ENCODE measurements at regions not wholly inside any gene's neighbourhood (a gene's known extent, or its start where the extent isn't known, plus 50 kb on each side); places are given as distances from the start of the nearest gene placed in this dataset.
A peak's percentile ranks its signal among the peaks of the same experiment; 100 is the strongest.

- H3K27me3 ChIP-seq: no peaks in the 10 kb centered on the region
- intact Hi-C loops (cut with DNase I; ENCODE audit: low total_unique reads): loop anchor here (10.0 kb wide), 1 partner anchor 452 kb away; no protein-coding TSS in a partner anchor
- no peak overlapping the region for H3K4me3 ChIP-seq
- DNase-seq: no peak
- H3K4me1 ChIP-seq: peaks cover 0 to 13% (median 3%) of the 10 kb centered on the region in 4 donors
- H3K27ac ChIP-seq: no peak overlapping the region
- TF ChIP-seq CTCF (IDR thresholded peaks at IDR 0.05): no peak
- H3K36me3 ChIP-seq: peaks cover 0 to 8% (median 5%) of the 10 kb centered on the region in 3 donors
- no peaks in the 10 kb centered on the region for H3K9me3 ChIP-seq
Measured at GRCh38 chr13:73842626-73843025, 291.6 kb downstream of the KLF12 start.

DNA sequence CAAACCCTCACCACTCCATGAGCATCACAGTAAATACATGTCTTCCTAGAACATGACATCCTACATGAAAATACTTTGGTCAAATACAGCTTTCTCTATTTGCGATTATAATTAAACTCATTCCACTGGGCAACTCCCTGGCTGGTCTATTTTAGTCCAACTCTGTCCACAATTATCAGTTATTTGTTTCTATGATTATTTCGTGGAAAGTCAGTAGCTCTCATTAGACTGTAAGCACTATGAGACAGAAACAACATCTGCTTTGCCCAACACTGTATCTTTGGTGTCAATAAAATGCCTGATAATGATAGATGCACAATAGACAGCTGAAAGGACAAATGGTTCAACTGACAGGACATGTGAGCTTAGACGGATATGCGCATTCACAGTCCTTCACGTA, 292.0 kb downstream of the KLF12 start:
- peaks cover 0 to 8% (median 5%) of the 10 kb centered on the region in 3 donors for H3K36me3 ChIP-seq
- no peaks in the 10 kb centered on the region for H3K9me3 ChIP-seq
- no peak overlapping the region for H3K27ac ChIP-seq
- no peak for DNase-seq
- H3K4me3 ChIP-seq: no peak overlapping the region
- H3K4me1 ChIP-seq: peaks cover 0 to 15% (median 3%) of the 10 kb centered on the region in 4 donors
- TF ChIP-seq CTCF (IDR thresholded peaks at IDR 0.05): no peak
- H3K27me3 ChIP-seq: no peaks in the 10 kb centered on the region
- intact Hi-C loops (cut with DNase I; ENCODE audit: low total_unique reads): loop anchor here (10.0 kb wide), 1 partner anchor 453 kb away; no protein-coding TSS in a partner anchor

DNA sequence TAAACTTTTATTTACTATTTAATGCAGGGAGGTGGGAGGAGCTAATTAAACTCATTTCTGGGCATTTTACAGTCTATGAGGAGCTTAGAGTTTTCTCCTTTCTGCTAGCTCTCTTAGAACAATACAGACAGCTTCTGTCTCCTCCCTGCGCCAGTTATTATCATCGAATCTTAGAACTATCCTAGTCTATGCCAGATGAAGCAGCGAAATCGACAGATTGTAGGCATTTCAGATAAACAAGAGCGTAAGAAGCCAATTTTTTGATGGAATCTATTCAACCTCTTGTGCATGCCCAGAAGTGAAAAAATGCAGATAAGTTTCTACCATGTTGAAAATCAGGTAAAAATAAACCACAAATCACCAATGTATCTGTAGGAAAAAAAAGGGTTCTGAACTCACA, 297.1 kb downstream of the KLF12 start:
- Histone ChIP-seq H3K27ac (no peak overlapping the region), H3K4me1 (peaks cover 0 to 22% (median 0%) of the 10 kb centered on the region in 4 donors), H3K36me3 (no peaks in the 10 kb centered on the region), H3K4me3 (no peak overlapping the region), H3K27me3 (no peaks in the 10 kb centered on the region), H3K9me3 (no peaks in the 10 kb centered on the region)
- no peak for DNase-seq
- intact Hi-C loops (cut with DNase I; ENCODE audit: low total_unique reads): loop anchor here (10.0 kb wide), 1 partner anchor 298 kb away; the partner anchor contains the start of gene KLF12
- TF ChIP-seq CTCF (IDR thresholded peaks at IDR 0.05): no peak

- DNase-seq: no peak
- Histone ChIP-seq H3K36me3 (no peaks in the 10 kb centered on the region), H3K27ac (no peak overlapping the region), H3K27me3 (no peaks in the 10 kb centered on the region), H3K9me3 (no peaks in the 10 kb centered on the region), H3K4me1 (peaks cover 0 to 25% (median 0%) of the 10 kb centered on the region in 4 donors), H3K4me3 (no peak overlapping the region)
- peak; percentile 62 to 76 for TF ChIP-seq CTCF (IDR thresholded peaks at IDR 0.05)
- intact Hi-C loops (cut with DNase I; ENCODE audit: low total_unique reads): loop anchor here (10.0 kb wide), 1 partner anchor 300 kb away; the partner anchor contains the start of gene KLF12
Measured at GRCh38 chr13:73835138-73835721, 299.0 kb downstream of the KLF12 start.

DNA sequence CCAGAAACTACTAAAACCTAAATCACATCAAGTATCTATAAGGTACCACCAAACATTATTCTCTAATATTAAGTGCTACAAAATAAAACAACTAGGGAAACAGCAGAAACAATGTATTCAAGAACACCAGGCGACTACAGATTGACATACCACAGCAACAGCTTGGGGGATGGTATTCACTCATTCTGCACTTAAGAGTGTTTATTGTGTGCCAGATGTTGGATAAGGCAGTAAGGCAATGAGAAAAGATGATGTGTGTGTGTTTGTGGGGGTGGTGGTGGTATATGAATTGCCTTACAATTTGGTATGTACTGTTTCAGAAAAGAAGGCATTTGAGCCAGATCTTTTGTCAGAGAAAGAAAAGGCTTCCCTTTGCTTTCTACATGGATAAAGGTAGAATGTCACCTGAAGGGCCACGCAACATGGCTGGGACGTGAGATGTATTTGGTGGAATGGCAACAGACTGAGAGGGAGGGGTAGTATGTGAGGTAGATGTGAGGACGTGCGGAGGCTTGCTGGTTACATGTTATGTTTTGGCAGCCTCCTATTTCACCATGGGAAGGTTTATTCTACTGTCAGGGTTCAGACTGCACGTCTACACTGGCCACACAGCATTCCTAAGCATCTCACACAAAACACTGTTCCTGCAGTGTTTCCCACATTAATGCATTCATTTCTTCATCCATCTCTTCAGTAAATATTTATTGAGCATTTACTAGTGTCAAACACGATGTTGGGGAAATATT, 300.7 kb downstream of the KLF12 start:
- no peak overlapping the region for H3K4me3 ChIP-seq
- H3K36me3 ChIP-seq: no peaks in the 10 kb centered on the region
- H3K9me3 ChIP-seq: no peaks in the 10 kb centered on the region
- H3K4me1 ChIP-seq: peaks cover 0 to 25% (median 0%) of the 10 kb centered on the region in 4 donors
- intact Hi-C loops (cut with DNase I; ENCODE audit: low total_unique reads): loop anchor here (10.0 kb wide), 1 partner anchor 301 kb away; the partner anchor contains the start of gene KLF12
- H3K27ac ChIP-seq: no peak overlapping the region
- no peaks in the 10 kb centered on the region for H3K27me3 ChIP-seq
- DNase-seq: no peak
- TF ChIP-seq CTCF (IDR thresholded peaks at IDR 0.05): no peak

Measured in tibial artery (tissue), 4 donors.